ENCODE measurements at regions not wholly inside any gene's neighbourhood (a gene's known extent, or its start where the extent isn't known, plus 50 kb on each side); places are given as distances from the start of the nearest gene placed in this dataset.

GRCh38 chr10:83108565-83109333 is 1030.6 kb upstream of the GHITM start:
- Mint-ChIP-seq H3K36me3 (ENCODE audit: insufficient read depth) (peaks cover 2% of the 10 kb centered on the region), H3K27me3 (no peaks in the 10 kb centered on the region), H3K4me1 (ENCODE audit: low read depth in 2 of 2) (no peaks in the 10 kb centered on the region), H3K4me3 (no peak overlapping the region), H3K27ac (no peak overlapping the region), H3K9me3 (peaks cover 19 to 55% of the 10 kb centered on the region in 2 donors)
- DNase-seq (no peak), ATAC-seq (replicated peaks) (no peak)

DNA sequence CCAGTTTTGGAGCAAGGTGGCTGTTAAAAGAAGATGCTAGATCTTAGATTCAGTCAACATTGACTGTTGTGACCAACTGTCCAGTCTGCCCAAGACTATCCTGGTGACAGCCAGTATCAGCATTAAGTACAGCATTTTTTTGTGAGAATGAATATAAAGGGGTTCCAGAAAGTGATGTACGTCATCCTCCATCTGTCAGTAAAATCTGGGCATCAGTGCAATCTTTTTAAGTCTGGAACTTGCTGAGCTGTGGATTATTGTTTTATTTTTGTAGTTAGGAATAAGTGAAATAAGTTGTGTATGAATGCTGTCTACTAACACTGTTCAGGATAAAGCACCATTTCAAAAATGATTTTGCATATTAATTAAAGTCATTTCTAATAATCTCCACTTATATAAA is 1020.0 kb upstream of the GHITM start:
- H3K9me3 Mint-ChIP-seq: peaks cover 0 to 2% of the 10 kb centered on the region in 2 donors
- H3K36me3 Mint-ChIP-seq (ENCODE audit: insufficient read depth): no peaks in the 10 kb centered on the region
- no peak overlapping the region for H3K4me3 Mint-ChIP-seq
- H3K4me1 Mint-ChIP-seq (ENCODE audit: low read depth in 2 of 2): no peaks in the 10 kb centered on the region
- no peak overlapping the region for H3K27ac Mint-ChIP-seq
- ATAC-seq (replicated peaks) (no peak), DNase-seq (no peak)
- H3K27me3 Mint-ChIP-seq: no peaks in the 10 kb centered on the region

- Mint-ChIP-seq H3K4me3 (no peak overlapping the region), H3K27ac (no peak overlapping the region), H3K9me3 (peaks cover 2 to 3% of the 10 kb centered on the region in 2 donors), H3K27me3 (no peaks in the 10 kb centered on the region), H3K4me1 (ENCODE audit: low read depth in 2 of 2) (no peaks in the 10 kb centered on the region), H3K36me3 (ENCODE audit: insufficient read depth) (no peaks in the 10 kb centered on the region)
- DNase-seq (no peak), ATAC-seq (replicated peaks) (no peak)
Measured at GRCh38 chr10:83122336-83122735, 1017.0 kb upstream of the GHITM start.

DNA sequence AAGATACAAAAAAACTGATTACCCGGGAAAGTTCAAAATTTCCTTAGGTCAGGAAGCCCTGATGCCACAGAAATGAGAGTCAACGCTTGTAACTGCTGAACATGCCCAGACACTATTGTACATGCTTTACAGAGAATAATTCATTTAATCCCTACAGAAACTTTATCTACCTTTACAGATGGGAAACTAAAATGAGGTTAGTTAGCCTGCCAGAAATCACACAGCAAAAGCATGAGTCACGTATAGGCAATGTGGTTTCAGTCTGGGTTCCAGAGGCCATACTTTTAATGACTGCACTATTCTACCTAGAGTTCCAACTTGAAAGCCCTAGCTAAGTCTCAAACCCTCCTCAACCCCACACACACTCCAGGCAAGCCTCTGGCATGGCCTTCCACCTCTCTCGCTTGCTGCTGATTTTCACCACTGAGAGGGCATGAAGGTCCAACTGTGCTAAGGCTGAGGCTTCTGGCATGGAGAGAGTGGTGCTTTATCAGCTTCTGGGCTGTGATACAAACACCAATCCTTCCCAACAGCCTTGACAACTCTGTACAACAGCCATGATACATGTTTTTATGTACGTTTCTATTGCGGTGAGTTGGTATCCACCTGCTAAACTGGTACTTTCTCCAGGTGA is 1011.2 kb upstream of the GHITM start:
- no peaks in the 10 kb centered on the region for H3K27me3 Mint-ChIP-seq
- no peaks in the 10 kb centered on the region for H3K4me1 Mint-ChIP-seq (ENCODE audit: low read depth in 2 of 2)
- ATAC-seq (replicated peaks): no peak
- H3K9me3 Mint-ChIP-seq: peaks cover 6 to 18% of the 10 kb centered on the region in 2 donors
- DNase-seq: no peak
- no peak overlapping the region for H3K27ac Mint-ChIP-seq
- no peak overlapping the region for H3K4me3 Mint-ChIP-seq
- no peaks in the 10 kb centered on the region for H3K36me3 Mint-ChIP-seq (ENCODE audit: insufficient read depth)

GRCh38 chr10:83140811-83141210 is 998.5 kb upstream of the GHITM start:
- ATAC-seq (replicated peaks): no peak

GRCh38 chr10:83142074-83142563 is 997.2 kb upstream of the GHITM start:
- ATAC-seq (replicated peaks): no peak
- Mint-ChIP-seq H3K4me3 (no peak overlapping the region), H3K9me3 (peaks cover 7 to 14% of the 10 kb centered on the region in 2 donors), H3K4me1 (ENCODE audit: low read depth in 2 of 2) (no peaks in the 10 kb centered on the region), H3K27me3 (no peaks in the 10 kb centered on the region), H3K27ac (no peak overlapping the region), H3K36me3 (ENCODE audit: insufficient read depth) (no peaks in the 10 kb centered on the region)
- no peak for DNase-seq

More at GRCh38 chr10:83140811-83141210, 998.5 kb upstream of the GHITM start:
- no peak for DNase-seq
- no peaks in the 10 kb centered on the region for H3K27me3 Mint-ChIP-seq
- H3K27ac Mint-ChIP-seq: no peak overlapping the region
- H3K9me3 Mint-ChIP-seq: peaks cover 7 to 14% of the 10 kb centered on the region in 2 donors
- H3K36me3 Mint-ChIP-seq (ENCODE audit: insufficient read depth): no peaks in the 10 kb centered on the region
- H3K4me1 Mint-ChIP-seq (ENCODE audit: low read depth in 2 of 2): no peaks in the 10 kb centered on the region
- no peak overlapping the region for H3K4me3 Mint-ChIP-seq

DNA sequence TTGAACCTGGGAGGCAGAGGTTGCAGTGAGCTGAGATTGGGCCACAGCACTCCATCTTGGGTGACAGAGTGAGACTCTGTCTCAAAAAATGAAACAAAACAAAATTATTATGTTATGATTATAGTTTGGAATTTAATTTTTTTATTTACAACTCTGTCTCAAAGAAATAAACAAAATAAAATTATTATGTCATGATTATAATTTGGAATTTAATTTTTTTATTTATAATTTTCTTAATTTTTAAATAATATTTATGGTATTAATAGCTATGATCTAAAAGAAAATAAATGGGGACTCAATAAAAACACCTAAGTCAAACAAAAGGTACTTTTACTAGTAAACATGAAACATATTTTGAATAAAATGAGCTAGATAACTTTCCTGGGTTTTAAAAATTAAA is 994.8 kb upstream of the GHITM start:
- ATAC-seq (replicated peaks) (no peak), DNase-seq (no peak)
- Mint-ChIP-seq H3K27me3 (no peaks in the 10 kb centered on the region), H3K9me3 (peaks cover 7 to 15% of the 10 kb centered on the region in 2 donors), H3K36me3 (ENCODE audit: insufficient read depth) (no peaks in the 10 kb centered on the region), H3K4me1 (ENCODE audit: low read depth in 2 of 2) (no peaks in the 10 kb centered on the region), H3K4me3 (no peak overlapping the region), H3K27ac (no peak overlapping the region)

- Mint-ChIP-seq H3K4me3 (no peak overlapping the region), H3K36me3 (ENCODE audit: insufficient read depth) (no peaks in the 10 kb centered on the region), H3K9me3 (peaks cover 13% of the 10 kb centered on the region in 2 donors), H3K4me1 (ENCODE audit: low read depth in 2 of 2) (no peaks in the 10 kb centered on the region), H3K27me3 (no peaks in the 10 kb centered on the region), H3K27ac (no peak overlapping the region)
- no peak for DNase-seq
- no peak for ATAC-seq (replicated peaks)
Measured at GRCh38 chr10:83153714-83154113, 985.6 kb upstream of the GHITM start.

- peaks cover 0 to 16% of the 10 kb centered on the region in 2 donors for H3K9me3 Mint-ChIP-seq
- no peaks in the 10 kb centered on the region for H3K36me3 Mint-ChIP-seq (ENCODE audit: insufficient read depth)
- no peaks in the 10 kb centered on the region for H3K4me1 Mint-ChIP-seq (ENCODE audit: low read depth in 2 of 2)
- ATAC-seq (replicated peaks): no peak
- H3K27me3 Mint-ChIP-seq: no peaks in the 10 kb centered on the region
- no peak for DNase-seq
- no peak overlapping the region for H3K4me3 Mint-ChIP-seq
- H3K27ac Mint-ChIP-seq: no peak overlapping the region
Measured at GRCh38 chr10:83164156-83164555, 975.2 kb upstream of the GHITM start.

DNA sequence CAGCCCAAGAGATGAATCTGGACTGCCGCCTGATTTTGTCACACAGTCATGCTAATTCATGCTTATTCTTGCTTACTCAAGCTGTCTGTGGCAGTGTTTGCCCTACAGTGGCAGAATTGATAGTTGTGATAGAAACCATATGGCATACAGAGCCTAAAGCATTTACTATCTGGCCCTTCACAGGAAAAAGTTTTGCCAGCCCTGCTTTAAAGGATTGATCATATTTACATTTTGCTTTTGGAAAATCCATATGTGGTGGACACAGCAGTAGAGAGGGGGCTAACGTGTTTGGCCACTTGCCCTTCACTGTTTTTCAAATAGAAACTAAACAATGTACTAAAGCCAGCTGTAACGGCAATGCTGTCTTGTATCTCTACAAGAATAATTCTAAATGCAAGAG is 974.0 kb upstream of the GHITM start:
- H3K4me1 Mint-ChIP-seq (ENCODE audit: low read depth in 2 of 2): no peaks in the 10 kb centered on the region
- ATAC-seq (replicated peaks) (no peak), DNase-seq (no peak)
- H3K4me3 Mint-ChIP-seq: no peak overlapping the region
- no peak overlapping the region for H3K27ac Mint-ChIP-seq
- H3K9me3 Mint-ChIP-seq: peaks cover 0 to 11% of the 10 kb centered on the region in 2 donors
- no peaks in the 10 kb centered on the region for H3K27me3 Mint-ChIP-seq
- H3K36me3 Mint-ChIP-seq (ENCODE audit: insufficient read depth): no peaks in the 10 kb centered on the region

GRCh38 chr10:83166344-83166743 is 973.0 kb upstream of the GHITM start:
- H3K27ac Mint-ChIP-seq: no peak overlapping the region
- no peak overlapping the region for H3K4me3 Mint-ChIP-seq
- H3K27me3 Mint-ChIP-seq: no peaks in the 10 kb centered on the region
- no peak for ATAC-seq (replicated peaks)
- no peaks in the 10 kb centered on the region for H3K36me3 Mint-ChIP-seq (ENCODE audit: insufficient read depth)
- H3K4me1 Mint-ChIP-seq (ENCODE audit: low read depth in 2 of 2): no peaks in the 10 kb centered on the region
- DNase-seq: no peak
- H3K9me3 Mint-ChIP-seq: peaks cover 0 to 9% of the 10 kb centered on the region in 2 donors

- peaks cover 0 to 5% of the 10 kb centered on the region in 2 donors for H3K9me3 Mint-ChIP-seq
- DNase-seq (no peak), ATAC-seq (replicated peaks) (no peak)
- no peaks in the 10 kb centered on the region for H3K4me1 Mint-ChIP-seq (ENCODE audit: low read depth in 2 of 2)
- H3K4me3 Mint-ChIP-seq: no peak overlapping the region
- H3K27ac Mint-ChIP-seq: no peak overlapping the region
- H3K27me3 Mint-ChIP-seq: no peaks in the 10 kb centered on the region
- H3K36me3 Mint-ChIP-seq (ENCODE audit: insufficient read depth): no peaks in the 10 kb centered on the region
Measured at GRCh38 chr10:83167081-83167480, 972.2 kb upstream of the GHITM start.

DNA sequence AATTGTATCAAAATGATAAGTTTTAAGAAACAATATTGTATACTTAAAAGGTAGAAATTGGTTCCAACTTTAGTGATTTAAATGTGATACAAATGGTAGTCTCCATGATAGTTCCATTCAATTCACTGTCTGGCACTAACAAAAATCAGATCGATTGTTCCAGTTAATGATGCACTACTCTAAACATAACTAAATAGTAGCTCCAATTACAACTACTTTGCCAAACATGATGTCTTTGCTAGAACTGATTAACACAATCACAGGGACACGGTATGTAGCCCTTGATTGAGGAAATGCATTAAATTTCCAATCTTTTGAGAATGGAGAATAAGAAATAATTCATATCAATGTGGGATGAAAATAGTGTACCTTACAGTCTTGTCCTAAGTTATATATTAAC is 962.4 kb upstream of the GHITM start:
- Mint-ChIP-seq H3K4me1 (ENCODE audit: low read depth in 2 of 2) (no peaks in the 10 kb centered on the region), H3K27me3 (no peaks in the 10 kb centered on the region), H3K9me3 (peaks cover 6 to 30% of the 10 kb centered on the region in 2 donors), H3K36me3 (ENCODE audit: insufficient read depth) (peaks cover 3% of the 10 kb centered on the region), H3K27ac (no peak overlapping the region), H3K4me3 (no peak overlapping the region)
- DNase-seq (no peak), ATAC-seq (replicated peaks) (no peak)

- no peaks in the 10 kb centered on the region for H3K4me1 Mint-ChIP-seq (ENCODE audit: low read depth in 2 of 2)
- ATAC-seq (replicated peaks) (no peak), DNase-seq (no peak)
- no peaks in the 10 kb centered on the region for H3K36me3 Mint-ChIP-seq (ENCODE audit: insufficient read depth)
- H3K27ac Mint-ChIP-seq: no peak overlapping the region
- no peak overlapping the region for H3K4me3 Mint-ChIP-seq
- H3K9me3 Mint-ChIP-seq: peaks cover 6 to 30% of the 10 kb centered on the region in 2 donors
- H3K27me3 Mint-ChIP-seq: no peaks in the 10 kb centered on the region
Measured at GRCh38 chr10:83178526-83178925, 960.8 kb upstream of the GHITM start.
